ENCODE measurements at regions not wholly inside any gene's neighbourhood (a gene's known extent, or its start where the extent isn't known, plus 50 kb on each side); places are given as distances from the start of the nearest gene placed in this dataset.

DNA sequence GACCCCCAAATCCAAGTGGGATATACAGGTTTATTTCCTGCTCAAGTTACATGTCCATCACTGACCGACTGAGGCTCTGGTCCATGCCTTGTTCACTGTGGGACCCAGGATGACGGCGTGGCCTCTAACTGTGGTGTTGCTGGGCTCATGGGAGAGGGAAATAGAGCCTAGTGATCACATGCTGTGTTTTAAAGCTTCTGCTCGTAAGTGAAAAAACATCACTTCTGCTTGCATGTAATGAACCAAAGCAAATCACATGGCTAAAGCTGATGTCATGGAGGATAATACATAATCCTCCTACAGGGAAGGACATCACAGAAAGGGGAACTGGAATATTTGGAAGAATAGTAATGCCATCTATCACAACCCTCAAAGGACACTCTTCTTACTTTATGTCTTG lies 107.6 kb downstream of the FASLG start:
- no peak for TF ChIP-seq TCF4 (CRISPR knock-in tag; IDR thresholded peaks at IDR 0.05; ENCODE audit: borderline replicate concordance)
- TF ChIP-seq TSHZ2 (CRISPR knock-in tag; IDR thresholded peaks at IDR 0.05) = no peak
- TF ChIP-seq ZFP3 (CRISPR knock-in tag; IDR thresholded peaks at IDR 0.05) = no peak
- TF ChIP-seq ZFP30 (CRISPR knock-in tag; IDR thresholded peaks at IDR 0.05) = no peak
- TF ChIP-seq OSR1 (CRISPR knock-in tag; IDR thresholded peaks at IDR 0.05) = no peak
- TF ChIP-seq ARNTL (CRISPR knock-in tag; IDR thresholded peaks at IDR 0.05; ENCODE audit: borderline replicate concordance, low read depth) = no peak
- no peak for ATAC-seq

DNA sequence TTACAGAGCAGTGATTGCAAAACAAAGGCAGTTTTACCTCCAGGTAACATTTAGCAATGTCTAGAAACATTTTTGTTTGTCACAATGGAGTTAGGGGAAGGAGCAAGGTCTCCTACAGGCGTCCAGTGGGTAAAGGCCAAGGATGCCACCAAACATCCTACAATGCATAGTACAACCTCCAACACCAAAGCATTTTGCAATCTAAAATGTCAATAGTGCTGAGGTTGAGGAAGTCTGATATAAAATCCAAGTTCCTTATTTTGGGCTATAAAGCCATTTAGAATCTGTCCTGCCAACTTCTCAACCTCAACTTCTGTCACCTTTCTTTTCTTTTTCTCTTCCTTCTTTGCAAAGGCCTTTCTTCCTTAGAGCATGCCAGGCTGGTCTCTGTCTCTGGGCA lies 111.2 kb downstream of the FASLG start:
- TF ChIP-seq ZFP3 (CRISPR knock-in tag; IDR thresholded peaks at IDR 0.05) (no peak), ARNTL (CRISPR knock-in tag; IDR thresholded peaks at IDR 0.05; ENCODE audit: borderline replicate concordance, low read depth) (no peak), CSDC2 (CRISPR knock-in tag; IDR thresholded peaks at IDR 0.05) (no peak), ZFP30 (CRISPR knock-in tag; IDR thresholded peaks at IDR 0.05) (no peak), BACH2 (CRISPR knock-in tag; IDR thresholded peaks at IDR 0.05; ENCODE audit: borderline replicate concordance) (no peak)
- TF ChIP-seq, protein P1, sequence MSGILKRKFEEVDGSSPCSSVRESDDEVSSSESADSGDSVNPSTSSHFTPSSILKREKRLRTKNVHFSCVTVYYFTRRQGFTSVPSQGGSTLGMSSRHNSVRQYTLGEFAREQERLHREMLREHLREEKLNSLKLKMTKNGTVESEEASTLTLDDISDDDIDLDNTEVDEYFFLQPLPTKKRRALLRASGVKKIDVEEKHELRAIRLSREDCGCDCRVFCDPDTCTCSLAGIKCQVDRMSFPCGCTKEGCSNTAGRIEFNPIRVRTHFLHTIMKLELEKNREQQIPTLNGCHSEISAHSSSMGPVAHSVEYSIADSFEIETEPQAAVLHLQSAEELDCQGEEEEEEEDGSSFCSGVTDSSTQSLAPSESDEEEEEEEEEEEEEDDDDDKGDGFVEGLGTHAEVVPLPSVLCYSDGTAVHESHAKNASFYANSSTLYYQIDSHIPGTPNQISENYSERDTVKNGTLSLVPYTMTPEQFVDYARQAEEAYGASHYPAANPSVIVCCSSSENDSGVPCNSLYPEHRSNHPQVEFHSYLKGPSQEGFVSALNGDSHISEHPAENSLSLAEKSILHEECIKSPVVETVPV (CRISPR knock-in tag; IDR thresholded peaks at IDR 0.05) = no peak
- no peak for ATAC-seq

- no peak for TF ChIP-seq ZNF70 (CRISPR knock-in tag; IDR thresholded peaks at IDR 0.05)
- no peak for TF ChIP-seq ZFP3 (CRISPR knock-in tag; IDR thresholded peaks at IDR 0.05)
- TF ChIP-seq ZNF8 (CRISPR knock-in tag; IDR thresholded peaks at IDR 0.05) = no peak
- TF ChIP-seq CSDC2 (CRISPR knock-in tag; IDR thresholded peaks at IDR 0.05) = no peak
- no peak for TF ChIP-seq PPARA (CRISPR knock-in tag; IDR thresholded peaks at IDR 0.05; ENCODE audit: borderline replicate concordance)
- no peak for TF ChIP-seq TCF4 (CRISPR knock-in tag; IDR thresholded peaks at IDR 0.05; ENCODE audit: borderline replicate concordance)
- TF ChIP-seq ESRRG (CRISPR knock-in tag; IDR thresholded peaks at IDR 0.05) = no peak
- TF ChIP-seq CREB5 (CRISPR knock-in tag; IDR thresholded peaks at IDR 0.05; ENCODE audit: low read depth) = no peak
- no peak for TF ChIP-seq GLIS3 (CRISPR knock-in tag; IDR thresholded peaks at IDR 0.05)
- no peak for TF ChIP-seq ARNTL (CRISPR knock-in tag; IDR thresholded peaks at IDR 0.05; ENCODE audit: borderline replicate concordance, low read depth)
- TF ChIP-seq TOX (CRISPR knock-in tag; IDR thresholded peaks at IDR 0.05; ENCODE audit: borderline replicate concordance) = no peak
- TF ChIP-seq ISL1 (CRISPR knock-in tag; IDR thresholded peaks at IDR 0.05) = no peak
- TF ChIP-seq ZC3H10 (CRISPR knock-in tag; IDR thresholded peaks at IDR 0.05) = no peak
- no peak for TF ChIP-seq POU6F1 (CRISPR knock-in tag; IDR thresholded peaks at IDR 0.05; ENCODE audit: borderline replicate concordance, low read depth)
- TF ChIP-seq, protein P1 (CRISPR knock-in tag; IDR thresholded peaks at IDR 0.05) = no peak
- ATAC-seq = no peak
Observed at GRCh38 chr1:172774561-172774960, 115.7 kb downstream of the FASLG start.

- no peak for ATAC-seq
- TF ChIP-seq ZNF70 (CRISPR knock-in tag; IDR thresholded peaks at IDR 0.05) = no peak
- no peak for TF ChIP-seq POU6F1 (CRISPR knock-in tag; IDR thresholded peaks at IDR 0.05; ENCODE audit: borderline replicate concordance, low read depth)
- TF ChIP-seq ZNF565 (CRISPR knock-in tag; conservative IDR thresholded peaks at IDR 0.05; ENCODE audit: low read depth) = no peak
- no peak for TF ChIP-seq ZC3H10 (CRISPR knock-in tag; IDR thresholded peaks at IDR 0.05)
- TF ChIP-seq, protein P1 (CRISPR knock-in tag; IDR thresholded peaks at IDR 0.05) = no peak
- no peak for TF ChIP-seq ZNF8 (CRISPR knock-in tag; IDR thresholded peaks at IDR 0.05)
- no peak for TF ChIP-seq CSDC2 (CRISPR knock-in tag; IDR thresholded peaks at IDR 0.05)
- TF ChIP-seq ZFP30 (CRISPR knock-in tag; IDR thresholded peaks at IDR 0.05) = no peak
- no peak for TF ChIP-seq SNAI2 (CRISPR knock-in tag; IDR thresholded peaks at IDR 0.05)
- no peak for TF ChIP-seq TCF4 (CRISPR knock-in tag; IDR thresholded peaks at IDR 0.05; ENCODE audit: borderline replicate concordance)
- no peak for TF ChIP-seq RARB (CRISPR knock-in tag; IDR thresholded peaks at IDR 0.05)
- no peak for TF ChIP-seq ARNTL (CRISPR knock-in tag; IDR thresholded peaks at IDR 0.05; ENCODE audit: borderline replicate concordance, low read depth)
- TF ChIP-seq TOX (CRISPR knock-in tag; IDR thresholded peaks at IDR 0.05; ENCODE audit: borderline replicate concordance) = no peak
Observed at GRCh38 chr1:172775606-172776005, 116.7 kb downstream of the FASLG start.
